IMR-90 (cell line): ENCODE measurements at regions not wholly inside any gene's neighbourhood (a gene's known extent, or its start where the extent isn't known, plus 50 kb on each side); places are given as distances from the start of the nearest gene placed in this dataset.

ENCODE experiments used
- ATAC-seq: fragments of 200-7000 bp; cut with Tn5 transposase; 2 replicates; pipeline ENCODE4 v1.9.1; 2020; ENCODE audit warnings: low read depth, mild to moderate bottlenecking, moderate library complexity
- BruUV-seq: library from RNA; stranded (reverse); fragments of 400-500 nt; replicated peaks from 2 replicates; lab custom pipeline; 2021; lab: Mats Ljungman, UMichigan
- CTCF ChIA-PET: fragments of 300-600 bp; formaldehyde crosslinking; extraction: SDS; loops from one replicate; lab custom pipeline; 2021; ENCODE audit warnings: antibody characterized with exemption; lab: Yijun Ruan, JAX
- POLR2A ChIA-PET: fragments of 300-600 bp; sonication (Branson Sonifier 250); formaldehyde crosslinking; loops from one replicate; lab custom pipeline; 2022; ENCODE audit warnings: antibody characterized with exemption; ENCODE audit not compliant: unreplicated experiment; lab: Charles Lee
- DNase-seq: peaks from one replicate; pipeline ENCODE4 v3.0.0; 2013
- H2AFZ ChIP-seq: replicated peaks from 2 replicates; pipeline ENCODE3; 2013; ENCODE audit warnings: low read length, mild to moderate bottlenecking; ENCODE audit not compliant: poor library complexity
- H2AK5ac ChIP-seq: 2 replicates; pipeline ENCODE4 v1.6.1; 2013; ENCODE audit warnings: low read depth, low read length, inconsistent platforms
- H2AK9ac ChIP-seq: replicated peaks from 2 replicates; pipeline ENCODE3; 2013; ENCODE audit warnings: mild to moderate bottlenecking, low read depth, low read length, moderate library complexity; ENCODE audit not compliant: poor library complexity
- H2BK120ac ChIP-seq: 2 replicates; pipeline ENCODE4 v1.6.1; 2013; ENCODE audit warnings: low read depth, low read length, inconsistent platforms
- H2BK15ac ChIP-seq: 3 replicates; pipeline ENCODE4 v1.6.1; 2013; ENCODE audit warnings: low read depth, low read length, inconsistent platforms
- H2BK20ac ChIP-seq: 2 replicates; pipeline ENCODE4 v1.6.1; 2013; ENCODE audit warnings: low read depth, mild to moderate bottlenecking, inconsistent platforms, low read length, moderate library complexity
- H2BK5ac ChIP-seq: 2 replicates; pipeline ENCODE4 v1.6.1; 2013; ENCODE audit warnings: mild to moderate bottlenecking, low read depth, low read length, inconsistent platforms; ENCODE audit not compliant: poor library complexity, severe bottlenecking
- H3K14ac ChIP-seq: replicated peaks from 2 replicates; pipeline ENCODE4 v1.6.1; 2013; ENCODE audit warnings: low read depth, low read length, inconsistent platforms
- H3K18ac ChIP-seq: 2 replicates; pipeline ENCODE4 v1.6.1; 2013; ENCODE audit warnings: low read depth, low read length, control low read depth
- H3K23ac ChIP-seq: 2 replicates; pipeline ENCODE4 v1.6.1; 2013; ENCODE audit warnings: low read depth, low read length, inconsistent platforms
- H3K27ac ChIP-seq: 2 replicates; pipeline ENCODE4 v1.5.1; 2013; ENCODE audit warnings: mild to moderate bottlenecking, control low read depth, low read length; ENCODE audit not compliant: insufficient read depth
- H3K27me3 ChIP-seq: 2 replicates; pipeline ENCODE4 v1.6.1; 2013; ENCODE audit warnings: low read length; ENCODE audit not compliant: control insufficient read depth, insufficient read depth
- H3K36me3 ChIP-seq: 2 replicates; pipeline ENCODE4 v1.6.1; 2013; ENCODE audit warnings: low read length, mixed read lengths; ENCODE audit not compliant: control insufficient read depth, insufficient read depth
- H3K4ac ChIP-seq: 2 replicates; pipeline ENCODE4 v1.6.1; 2013; ENCODE audit warnings: low read depth, low read length, inconsistent platforms
- H3K4me1 ChIP-seq: 2 replicates; pipeline ENCODE4 v1.6.1; 2013; ENCODE audit warnings: low read length, mixed read lengths; ENCODE audit not compliant: control insufficient read depth, insufficient read depth
- H3K4me2 ChIP-seq: 2 replicates; pipeline ENCODE4 v1.6.1; 2013; ENCODE audit warnings: low read depth, mild to moderate bottlenecking, control low read depth, low read length, moderate library complexity
- H3K4me3 ChIP-seq: 2 replicates; pipeline ENCODE4 v1.5.1; 2013; ENCODE audit warnings: low read depth, mild to moderate bottlenecking, control low read depth, low read length, moderate library complexity; ENCODE audit not compliant: insufficient read depth
- H3K56ac ChIP-seq: 2 replicates; pipeline ENCODE4 v1.6.1; 2013; ENCODE audit warnings: low read length, inconsistent platforms; ENCODE audit not compliant: insufficient read depth; ENCODE audit errors: extremely low read depth
- H3K79me1 ChIP-seq, 2 experiments: 2 replicates each; pipeline ENCODE4 v1.6.1; 2013; ENCODE audit warnings: low read length in 2 of 2, inconsistent platforms in 1 of 2, low read depth in 1 of 2
- H3K9ac ChIP-seq: 2 replicates; pipeline ENCODE4 v1.6.1; 2013; ENCODE audit warnings: low read depth, low read length, control low read depth
- H3K9me1 ChIP-seq: 2 replicates; pipeline ENCODE4 v1.6.1; 2013; ENCODE audit warnings: low read length, inconsistent platforms; ENCODE audit not compliant: insufficient read depth
- H3K9me3 ChIP-seq: 2 replicates; pipeline ENCODE4 v1.6.1; 2013; ENCODE audit warnings: low read length; ENCODE audit not compliant: control insufficient read depth, insufficient read depth
- H4K20me1 ChIP-seq: 2 replicates; pipeline ENCODE4 v1.6.1; 2013; ENCODE audit warnings: low read length, inconsistent platforms; ENCODE audit not compliant: insufficient read depth
- H4K5ac ChIP-seq: 2 replicates; pipeline ENCODE4 v1.6.1; 2013; ENCODE audit warnings: mild to moderate bottlenecking, low read depth, low read length, control low read depth
- H4K8ac ChIP-seq, 2 experiments: 2 replicates each; pipeline ENCODE4 v1.6.1; 2013; ENCODE audit warnings: low read depth in 2 of 2, low read length in 2 of 2, control low read depth in 1 of 2, inconsistent platforms in 1 of 2
- H4K91ac ChIP-seq: 2 replicates; pipeline ENCODE4 v1.6.1; 2013; ENCODE audit warnings: low read depth, low read length, inconsistent platforms; ENCODE audit not compliant: insufficient read depth
- BHLHE40 ChIP-seq: fragments of 150-350 bp; IDR thresholded peaks from 2 replicates; pipeline ENCODE4 v1.6.1; 2016; ENCODE audit warnings: mild to moderate bottlenecking, low read depth, low read length
- CEBPB ChIP-seq: IDR thresholded peaks from 2 replicates; pipeline ENCODE4 v1.6.1; 2012; ENCODE audit warnings: low read depth, low read length, improper control_type of control experiment
- CHD1 ChIP-seq: IDR thresholded peaks from 2 replicates; pipeline ENCODE4 v1.6.1; 2012; ENCODE audit warnings: low read depth, low read length, improper control_type of control experiment
- ELK1 ChIP-seq: fragments of 150-350 bp; IDR thresholded peaks from 2 replicates; pipeline ENCODE4 v1.6.1; 2016; ENCODE audit warnings: low read depth, mild to moderate bottlenecking, low read length, moderate library complexity, borderline replicate concordance
- FOS ChIP-seq: fragments of 150-350 bp; IDR thresholded peaks from 2 replicates; pipeline ENCODE4 v1.6.1; 2016; ENCODE audit warnings: low read depth, low read length
- MAFK ChIP-seq: IDR thresholded peaks from 2 replicates; pipeline ENCODE4 v1.6.1; 2012; ENCODE audit warnings: low read depth, low read length, improper control_type of control experiment
- MAZ ChIP-seq: IDR thresholded peaks from 2 replicates; pipeline ENCODE4 v1.6.1; 2012; ENCODE audit warnings: low read depth, mild to moderate bottlenecking, low read length, improper control_type of control experiment, moderate library complexity, borderline replicate concordance
- MXI1 ChIP-seq: IDR thresholded peaks from 2 replicates; pipeline ENCODE4 v1.6.1; 2012; ENCODE audit warnings: low read depth, mild to moderate bottlenecking, low read length, moderate library complexity, borderline replicate concordance
- NFE2L2 ChIP-seq: fragments of 150-350 bp; IDR thresholded peaks from 2 replicates; pipeline ENCODE4 v1.6.1; 2016; ENCODE audit warnings: low read depth, mild to moderate bottlenecking, low read length
- POLR2A ChIP-seq: IDR thresholded peaks from 2 replicates; pipeline ENCODE4 v1.6.1; 2012; ENCODE audit warnings: mild to moderate bottlenecking, low read depth, low read length
- RAD21 ChIP-seq: IDR thresholded peaks from 2 replicates; pipeline ENCODE4 v1.6.1; 2012; ENCODE audit warnings: low read length, improper control_type of control experiment
- RCOR1 ChIP-seq: IDR thresholded peaks from 2 replicates; pipeline ENCODE4 v1.6.1; 2012; ENCODE audit warnings: mild to moderate bottlenecking, low read length, improper control_type of control experiment; ENCODE audit not compliant: insufficient replicate concordance
- RFX5 ChIP-seq: IDR thresholded peaks from 2 replicates; pipeline ENCODE4 v1.8.0; 2012; ENCODE audit warnings: low read depth, mild to moderate bottlenecking, low read length, moderate library complexity
- SMC3 ChIP-seq: fragments of 150-350 bp; IDR thresholded peaks from 2 replicates; pipeline ENCODE4 v1.6.1; 2016; ENCODE audit warnings: low read depth, mild to moderate bottlenecking, antibody characterized with exemption, low read length, moderate library complexity
- USF2 ChIP-seq: fragments of 150-350 bp; IDR thresholded peaks from 2 replicates; pipeline ENCODE4 v1.6.1; 2017; ENCODE audit warnings: mild to moderate bottlenecking, antibody characterized with exemption, low read length, low read depth
- WGBS, 2 experiments: methylation state at CpG; one replicate each; pipeline versions ENCODE4 v1.1.5 to v1.1.7; 2013; ENCODE audit warnings: missing lambda C conversion rate in 2 of 2; ENCODE audit not compliant: insufficient read length in 1 of 2; ENCODE audit errors: extremely low coverage in 2 of 2; 5-methylcytosine and 5-hydroxymethylcytosine counted together
- dilution Hi-C: fragments of 300-500 bp; cut with HindIII; formaldehyde crosslinking; loops from one replicate; pipeline ENCODE4 v1.14.3; 2018; ENCODE audit warnings: low sequenced_read_pairs; ENCODE audit not compliant: unreplicated experiment
- in situ Hi-C: fragments of 300-500 bp; cut with MboI; formaldehyde crosslinking; loops from 3 replicates; pipeline ENCODE4 v1.14.3; 2019; ENCODE audit warnings: low sequenced_read_pairs, inconsistent platforms, mixed read lengths
- intact Hi-C: fragments of 100-400 bp; cut with micrococcal nuclease; formaldehyde crosslinking; loops from 2 replicates; pipeline ENCODE4 v1.10.0; 2022

GRCh38 chr20:57002066-57002570, 264.3 kb downstream of the BMP7 start:
- Histone ChIP-seq H4K20me1 (no peaks in the 10 kb centered on the region), H4K8ac (no peak overlapping the region), H2AK9ac (no peak overlapping the region), H3K27me3 (no peaks in the 10 kb centered on the region; the same call in 1 of the 2 replicates), H3K9me3 (peaks cover 7% of the 10 kb centered on the region; the same call in 1 of the 2 replicates), H3K18ac (no peak overlapping the region), H3K23ac (no peak overlapping the region), H3K4me3 (no peak overlapping the region), H3K9ac (no peak overlapping the region), H3K36me3 (no peaks in the 10 kb centered on the region), H2BK5ac (no peak overlapping the region), H2BK15ac (no peak overlapping the region), H3K4ac (no peak overlapping the region), H3K56ac (no peak overlapping the region), H4K91ac (no peak overlapping the region), H3K14ac (no peak overlapping the region), H2AFZ (no peak overlapping the region), H2BK120ac (no peak overlapping the region), H2BK20ac (no peak overlapping the region), H3K27ac (no peak overlapping the region), H3K4me1 (no peaks in the 10 kb centered on the region), H3K79me1 (no peaks in the 10 kb centered on the region), H4K5ac (no peak overlapping the region), H3K9me1 (no peaks in the 10 kb centered on the region), H3K4me2 (no peak overlapping the region), H2AK5ac (no peak overlapping the region)
- intact Hi-C loops (no loop called here), in situ Hi-C loops (no loop called here), dilution Hi-C loops (no loop called here)
- no TSS peak for BruUV-seq
- no peak for ATAC-seq
- TF ChIP-seq MAFK (no peak), USF2 (no peak), RFX5 (no peak), ELK1 (no peak), BHLHE40 (no peak), RAD21 (no peak), RCOR1 (no peak), FOS (no peak), CHD1 (no peak), CEBPB (no peak), NFE2L2 (no peak), SMC3 (no peak), MAZ (no peak), MXI1 (no peak), POLR2A (no peak)
- no peak for DNase-seq
- 97% methylated on average over 6 of the region's 15 CpGs; no CpG with 5 or more reads in 1 of the 2 experiments for WGBS, 2 experiments
- ChIA-PET CTCF (no interaction called here), POLR2A (no interaction called here)
